B cell (primary cell): ENCODE measurements at regions not wholly inside any gene's neighbourhood (a gene's known extent, or its start where the extent isn't known, plus 50 kb on each side); places are given as distances from the start of the nearest gene placed in this dataset.

Source experiments
- ATAC-seq: fragments of 200-7000 bp; cut with Tn5 transposase; one replicate; pipeline ENCODE4 v1.10.0; 2021; ENCODE audit warnings: low read depth, mild to moderate bottlenecking, moderate number of reproducible peaks, moderate library complexity
- CTCF ChIA-PET: fragments of 350-600 bp; sonication (Branson Sonifier 250); formaldehyde crosslinking; loops from one replicate; lab custom pipeline; 2021; ENCODE audit warnings: antibody characterized with exemption, inconsistent platforms; lab: Charles Lee
- POLR2A ChIA-PET: fragments of 350-600 bp; sonication (Branson Sonifier 250); formaldehyde crosslinking; loops from one replicate; lab custom pipeline; 2021; ENCODE audit warnings: antibody characterized with exemption; lab: Charles Lee
- DNase-seq: peaks from one replicate; pipeline ENCODE4 v3.0.0; 2013
- H2AFZ ChIP-seq: 2 replicates; pipeline ENCODE4 v1.6.1; 2012; ENCODE audit warnings: mild to moderate bottlenecking, low read depth, low read length; ENCODE audit not compliant: insufficient read depth, poor library complexity, severe bottlenecking
- H3K27ac ChIP-seq, 2 donors: 1 replicate in 1 of 2; 2 replicates in 1 of 2; pipeline ENCODE4 v1.5.1; 2012 to 2013; ENCODE audit warnings: low read length in 2 of 2, mild to moderate bottlenecking in 2 of 2, moderate library complexity in 1 of 2
- H3K27me3 ChIP-seq, 4 experiments: fragments of 200-600 bp in 1 of 4; sonication (generic) in 1 of 4; replicated peaks in 1 of 4; 1 replicate in 2 of 4; 2 replicates in 2 of 4; pipeline versions ENCODE4 v1.6.1 to v1.7.0; 2013 to 2016; ENCODE audit warnings: low read length in 3 of 4, mild to moderate bottlenecking in 2 of 4, mixed read lengths in 1 of 4, moderate library complexity in 1 of 4; ENCODE audit not compliant: insufficient read depth in 4 of 4, control insufficient read depth in 3 of 4; ENCODE audit errors: control extremely low read depth in 1 of 4
- H3K36me3 ChIP-seq, 2 experiments: replicated peaks in 1 of 2; 1 replicate in 1 of 2; 2 replicates in 1 of 2; pipeline versions ENCODE4 v1.6.1 to v1.7.1; 2013; ENCODE audit warnings: low read length in 1 of 2; ENCODE audit not compliant: insufficient read depth in 2 of 2, control insufficient read depth in 1 of 2; ENCODE audit errors: control extremely low read depth in 1 of 2, extremely low read depth in 1 of 2
- H3K4me1 ChIP-seq, 2 donors: fragments of 200-600 bp in 1 of 2; sonication (generic) in 1 of 2; 1 replicate in 1 of 2; 2 replicates in 1 of 2; pipeline versions ENCODE4 v1.5.1 to v1.6.1; 2013 to 2017; ENCODE audit warnings: low read length in 2 of 2; ENCODE audit not compliant: control insufficient read depth in 2 of 2, insufficient read depth in 2 of 2
- H3K4me2 ChIP-seq: replicated peaks from 2 replicates; pipeline ENCODE3; 2012; ENCODE audit warnings: mild to moderate bottlenecking, low read depth, low read length; ENCODE audit not compliant: poor library complexity, severe bottlenecking
- H3K4me3 ChIP-seq, 5 experiments: fragments of 200-600 bp in 1 of 5; sonication (generic) in 1 of 5; 1 replicate in 3 of 5; 2 replicates in 2 of 5; pipeline versions ENCODE4 v1.5.1 to v1.7.0; 2011 to 2016; ENCODE audit warnings: low read length in 4 of 5, mild to moderate bottlenecking in 4 of 5, low read depth in 2 of 5, control low read depth in 1 of 5, moderate library complexity in 1 of 5; ENCODE audit not compliant: insufficient read depth in 1 of 5; ENCODE audit errors: control extremely low read depth in 1 of 5, extremely low read depth in 1 of 5
- H3K79me2 ChIP-seq: fragments of 200-600 bp; sonication (generic); one replicate; pipeline ENCODE4 v1.6.0; 2016; ENCODE audit warnings: low read length; ENCODE audit not compliant: control insufficient read depth, insufficient read depth
- H3K9ac ChIP-seq: fragments of 200-600 bp; sonication (generic); 2 replicates; pipeline ENCODE4 v1.6.1; 2017; ENCODE audit warnings: mild to moderate bottlenecking, low read length, moderate library complexity
- H3K9me3 ChIP-seq, 3 donors: one replicate each; pipeline versions ENCODE4 v1.6.1 to v1.7.1; 2013; ENCODE audit warnings: low read length in 2 of 3; ENCODE audit not compliant: control insufficient read depth in 2 of 3, insufficient read depth in 1 of 3; ENCODE audit errors: control extremely low read depth in 1 of 3
- H4K20me1 ChIP-seq: 2 replicates; pipeline ENCODE4 v1.6.0; 2012; ENCODE audit warnings: mild to moderate bottlenecking, low read length; ENCODE audit not compliant: insufficient read depth, control insufficient read depth, poor library complexity, severe bottlenecking
- H3K27ac Mint-ChIP-seq: one replicate; pipeline ENCODE4 v1.8.0; 2021; ENCODE audit warnings: mixed read lengths
- H3K27me3 Mint-ChIP-seq: one replicate; pipeline ENCODE4 v1.8.0; 2021; ENCODE audit warnings: mixed read lengths
- H3K4me1 Mint-ChIP-seq: one replicate; pipeline ENCODE4 v1.8.0; 2021; ENCODE audit warnings: mixed read lengths
- H3K4me3 Mint-ChIP-seq: one replicate; pipeline ENCODE4 v1.8.0; 2021; ENCODE audit warnings: mixed read lengths
- H3K9me3 Mint-ChIP-seq: one replicate; pipeline ENCODE4 v1.8.0; 2022; ENCODE audit warnings: mixed read lengths; ENCODE audit not compliant: insufficient read depth
- EZH2 ChIP-seq: IDR thresholded peaks from 2 replicates; pipeline ENCODE4 v1.6.1; 2012; ENCODE audit warnings: borderline replicate concordance, low read depth, mild to moderate bottlenecking, moderate library complexity, low read length; ENCODE audit not compliant: insufficient read depth, poor library complexity, severe bottlenecking
- WGBS: methylation state at CpG from one replicate; pipeline ENCODE4 v1.1.5; 2013; ENCODE audit warnings: missing lambda C conversion rate; ENCODE audit not compliant: insufficient coverage; 5-methylcytosine and 5-hydroxymethylcytosine counted together
- intact Hi-C: fragments of 100-400 bp; cut with micrococcal nuclease; formaldehyde crosslinking; loops from one replicate; pipeline ENCODE4 v1.10.0; 2022
- TF ChIP-seq, protein P1 (sequence below): fragments of 200-600 bp; IDR thresholded peaks from one replicate; pipeline ENCODE4 v1.8.0; 2022; ENCODE audit warnings: antibody characterized with exemption, mild to moderate bottlenecking

DNA sequence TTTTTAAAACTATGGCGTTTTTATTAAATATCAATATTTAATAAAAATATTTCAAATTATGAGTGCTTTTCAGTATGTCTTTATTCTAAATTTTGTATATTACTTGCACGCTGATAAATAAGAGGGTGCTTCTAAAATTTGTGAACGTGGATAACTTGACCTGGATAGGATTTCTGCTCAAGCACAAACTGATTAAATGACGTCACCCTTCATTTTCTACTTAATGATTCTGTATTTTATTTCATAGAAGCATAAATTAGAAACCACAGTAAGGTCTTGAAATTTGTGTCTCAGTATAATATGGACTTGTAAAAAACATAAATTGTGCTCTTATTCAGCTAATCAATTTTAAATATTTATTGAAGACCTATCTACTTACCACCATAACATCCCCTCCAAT lies 903.7 kb downstream of the ROBO2 start:
- Histone ChIP-seq H3K9me3 (no peaks in the 10 kb centered on the region), H3K27me3 (no peaks in the 10 kb centered on the region), H3K79me2 (no peaks in the 10 kb centered on the region), H2AFZ (no peak overlapping the region), H3K27ac (no peak overlapping the region), H3K4me1 (no peaks in the 10 kb centered on the region), H3K4me2 (no peak overlapping the region), H3K36me3 (no peaks in the 10 kb centered on the region), H3K4me3 (no peak overlapping the region), H4K20me1 (no peaks in the 10 kb centered on the region), H3K9ac (no peak overlapping the region)
- Mint-ChIP-seq H3K9me3 (peaks cover under 1% of the 10 kb centered on the region), H3K27ac (no peak overlapping the region), H3K4me1 (no peaks in the 10 kb centered on the region), H3K27me3 (no peaks in the 10 kb centered on the region), H3K4me3 (no peak overlapping the region)
- CTCF ChIA-PET = no interaction called here
- TF ChIP-seq, protein P1, sequence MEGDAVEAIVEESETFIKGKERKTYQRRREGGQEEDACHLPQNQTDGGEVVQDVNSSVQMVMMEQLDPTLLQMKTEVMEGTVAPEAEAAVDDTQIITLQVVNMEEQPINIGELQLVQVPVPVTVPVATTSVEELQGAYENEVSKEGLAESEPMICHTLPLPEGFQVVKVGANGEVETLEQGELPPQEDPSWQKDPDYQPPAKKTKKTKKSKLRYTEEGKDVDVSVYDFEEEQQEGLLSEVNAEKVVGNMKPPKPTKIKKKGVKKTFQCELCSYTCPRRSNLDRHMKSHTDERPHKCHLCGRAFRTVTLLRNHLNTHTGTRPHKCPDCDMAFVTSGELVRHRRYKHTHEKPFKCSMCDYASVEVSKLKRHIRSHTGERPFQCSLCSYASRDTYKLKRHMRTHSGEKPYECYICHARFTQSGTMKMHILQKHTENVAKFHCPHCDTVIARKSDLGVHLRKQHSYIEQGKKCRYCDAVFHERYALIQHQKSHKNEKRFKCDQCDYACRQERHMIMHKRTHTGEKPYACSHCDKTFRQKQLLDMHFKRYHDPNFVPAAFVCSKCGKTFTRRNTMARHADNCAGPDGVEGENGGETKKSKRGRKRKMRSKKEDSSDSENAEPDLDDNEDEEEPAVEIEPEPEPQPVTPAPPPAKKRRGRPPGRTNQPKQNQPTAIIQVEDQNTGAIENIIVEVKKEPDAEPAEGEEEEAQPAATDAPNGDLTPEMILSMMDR = no peak
- TF ChIP-seq EZH2 = no peak
- intact Hi-C loops = no loop called here
- POLR2A ChIA-PET = no interaction called here
- no CpG with 5 or more reads among the region's 4 CpGs for WGBS
- no peak for ATAC-seq
- DNase-seq = no peak

DNA sequence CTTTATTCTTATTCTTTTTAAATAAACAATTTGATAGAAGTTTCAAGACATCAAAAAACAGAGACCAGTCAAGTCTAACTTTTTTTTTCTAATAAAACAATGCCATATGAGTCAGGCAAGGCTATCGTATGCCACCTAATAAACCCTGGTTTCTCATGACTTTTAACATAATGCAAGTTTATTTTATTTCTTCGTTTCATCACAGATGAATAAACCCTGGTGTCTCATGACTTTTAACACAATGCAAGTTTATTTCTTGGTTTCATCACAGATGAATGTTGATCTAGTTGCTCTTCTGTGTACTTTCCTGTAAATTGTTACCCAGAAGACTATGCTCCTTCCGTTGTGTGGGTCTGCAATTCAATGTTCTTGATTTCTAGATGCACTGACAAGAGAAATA lies 905.4 kb downstream of the ROBO2 start:
- DNase-seq (no peak), ATAC-seq (no peak)
- ChIA-PET CTCF (no interaction called here), POLR2A (no interaction called here)
- Histone ChIP-seq H3K27ac (no peak overlapping the region), H3K4me3 (no peak overlapping the region), H3K9ac (no peak overlapping the region), H3K27me3 (no peaks in the 10 kb centered on the region), H3K4me2 (no peak overlapping the region), H2AFZ (no peak overlapping the region), H4K20me1 (no peaks in the 10 kb centered on the region), H3K36me3 (no peaks in the 10 kb centered on the region), H3K79me2 (no peaks in the 10 kb centered on the region), H3K4me1 (no peaks in the 10 kb centered on the region), H3K9me3 (no peaks in the 10 kb centered on the region)
- intact Hi-C loops = no loop called here
- 83% methylated on average over 1 of the region's 3 CpGs for WGBS
- Mint-ChIP-seq H3K27me3 (no peaks in the 10 kb centered on the region), H3K9me3 (peaks cover 4% of the 10 kb centered on the region), H3K4me3 (no peak overlapping the region), H3K27ac (no peak overlapping the region), H3K4me1 (no peaks in the 10 kb centered on the region)
- TF ChIP-seq EZH2 = no peak
- TF ChIP-seq, protein P1 = no peak
